Calu3 (cell line): ENCODE measurements at regions not wholly inside any gene's neighbourhood (a gene's known extent, or its start where the extent isn't known, plus 50 kb on each side); places are given as distances from the start of the nearest gene placed in this dataset.

ENCODE experiments used
- BruUV-seq: library from RNA; stranded (reverse); fragments of 400-500 nt; replicated peaks from 2 replicates; lab custom pipeline; 2021; lab: Mats Ljungman, UMichigan
- CTCF ChIA-PET: fragments of 300-600 bp; sonication (Branson Sonifier 250); formaldehyde crosslinking; loops from one replicate; lab custom pipeline; 2022; ENCODE audit warnings: antibody characterized with exemption; lab: Charles Lee
- DNase-seq: peaks from one replicate; pipeline ENCODE4 v3.0.0; 2022
- H3K27ac Mint-ChIP-seq: one replicate; pipeline ENCODE4 v1.8.0; 2022; ENCODE audit warnings: mixed read lengths; ENCODE audit not compliant: unreplicated experiment
- H3K27me3 Mint-ChIP-seq: one replicate; pipeline ENCODE4 v1.8.0; 2022; ENCODE audit warnings: mixed read lengths; ENCODE audit not compliant: unreplicated experiment
- H3K36me3 Mint-ChIP-seq: one replicate; pipeline ENCODE4 v1.8.0; 2022; ENCODE audit warnings: mild to moderate bottlenecking, moderate library complexity, mixed read lengths; ENCODE audit not compliant: insufficient read depth, unreplicated experiment
- H3K4me1 Mint-ChIP-seq: one replicate; pipeline ENCODE4 v1.8.0; 2022; ENCODE audit warnings: mild to moderate bottlenecking, low read depth, mixed read lengths; ENCODE audit not compliant: unreplicated experiment
- H3K4me3 Mint-ChIP-seq: one replicate; pipeline ENCODE4 v1.8.0; 2022; ENCODE audit warnings: mild to moderate bottlenecking, low read depth, moderate library complexity, mixed read lengths; ENCODE audit not compliant: unreplicated experiment
- H3K9me3 Mint-ChIP-seq: one replicate; pipeline ENCODE4 v1.8.0; 2022; ENCODE audit warnings: low read depth, mixed read lengths; ENCODE audit not compliant: unreplicated experiment
- intact Hi-C: fragments of 100-400 bp; cut with micrococcal nuclease; formaldehyde crosslinking; loops from one replicate; pipeline ENCODE4 v1.10.0; 2022; ENCODE audit not compliant: unreplicated experiment
- TF ChIP-seq, protein P1 (sequence below): fragments of 200-600 bp; IDR thresholded peaks from one replicate; pipeline ENCODE4 v1.8.0; 2022; ENCODE audit warnings: antibody characterized with exemption; ENCODE audit not compliant: unreplicated experiment

DNA sequence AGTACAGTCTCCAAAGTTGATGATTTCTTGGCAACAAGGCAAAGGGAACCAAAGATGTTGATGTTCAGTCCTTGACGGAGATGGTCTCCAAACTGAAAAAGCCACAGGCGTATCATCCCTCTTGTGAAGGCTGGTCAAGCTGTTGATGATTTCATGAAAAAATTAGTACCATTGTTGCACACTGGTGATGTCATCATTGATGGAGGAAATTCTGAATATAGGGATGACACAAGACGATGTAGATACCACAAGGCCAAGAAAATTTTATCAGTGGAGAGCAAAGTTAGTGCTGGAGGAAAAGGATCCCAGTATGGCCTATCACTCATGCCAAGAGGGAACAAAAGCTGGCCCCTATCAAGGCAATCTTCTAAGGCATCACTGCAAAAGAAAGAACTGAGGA, 88.7 kb upstream of the KRR1 start:
- no peaks in the 10 kb centered on the region for H3K27me3 Mint-ChIP-seq
- no TSS peak for BruUV-seq
- no peak for DNase-seq
- no peaks in the 10 kb centered on the region for H3K36me3 Mint-ChIP-seq
- TF ChIP-seq, protein P1, sequence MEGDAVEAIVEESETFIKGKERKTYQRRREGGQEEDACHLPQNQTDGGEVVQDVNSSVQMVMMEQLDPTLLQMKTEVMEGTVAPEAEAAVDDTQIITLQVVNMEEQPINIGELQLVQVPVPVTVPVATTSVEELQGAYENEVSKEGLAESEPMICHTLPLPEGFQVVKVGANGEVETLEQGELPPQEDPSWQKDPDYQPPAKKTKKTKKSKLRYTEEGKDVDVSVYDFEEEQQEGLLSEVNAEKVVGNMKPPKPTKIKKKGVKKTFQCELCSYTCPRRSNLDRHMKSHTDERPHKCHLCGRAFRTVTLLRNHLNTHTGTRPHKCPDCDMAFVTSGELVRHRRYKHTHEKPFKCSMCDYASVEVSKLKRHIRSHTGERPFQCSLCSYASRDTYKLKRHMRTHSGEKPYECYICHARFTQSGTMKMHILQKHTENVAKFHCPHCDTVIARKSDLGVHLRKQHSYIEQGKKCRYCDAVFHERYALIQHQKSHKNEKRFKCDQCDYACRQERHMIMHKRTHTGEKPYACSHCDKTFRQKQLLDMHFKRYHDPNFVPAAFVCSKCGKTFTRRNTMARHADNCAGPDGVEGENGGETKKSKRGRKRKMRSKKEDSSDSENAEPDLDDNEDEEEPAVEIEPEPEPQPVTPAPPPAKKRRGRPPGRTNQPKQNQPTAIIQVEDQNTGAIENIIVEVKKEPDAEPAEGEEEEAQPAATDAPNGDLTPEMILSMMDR = no peak
- intact Hi-C loops = no loop called here
- no peak overlapping the region for H3K27ac Mint-ChIP-seq
- H3K9me3 Mint-ChIP-seq = peaks cover 2% of the 10 kb centered on the region
- CTCF ChIA-PET = no interaction called here
- no peak overlapping the region for H3K4me3 Mint-ChIP-seq
- no peaks in the 10 kb centered on the region for H3K4me1 Mint-ChIP-seq

DNA sequence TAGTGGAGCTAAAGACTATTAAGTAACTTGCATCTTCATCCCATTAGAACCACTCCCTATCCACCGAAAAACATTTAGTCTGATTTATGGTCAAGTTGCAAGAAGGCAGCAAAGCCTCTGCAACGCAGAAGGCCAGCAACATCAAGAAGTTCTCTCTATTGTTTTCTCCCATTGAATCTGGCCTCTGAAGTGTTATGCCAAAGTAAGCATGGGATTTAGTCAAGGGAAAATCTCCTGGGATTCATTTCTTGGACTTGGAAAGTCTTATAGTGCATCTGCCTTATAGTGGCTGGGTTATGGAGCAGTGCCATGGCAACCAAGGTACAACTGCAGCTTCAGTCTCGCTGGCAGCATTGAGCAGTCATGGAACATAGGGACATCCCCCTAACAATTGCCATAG, 87.7 kb upstream of the KRR1 start:
- Mint-ChIP-seq H3K27me3 (no peaks in the 10 kb centered on the region), H3K27ac (no peak overlapping the region), H3K4me3 (no peak overlapping the region), H3K9me3 (peaks cover 5% of the 10 kb centered on the region), H3K36me3 (no peaks in the 10 kb centered on the region), H3K4me1 (no peaks in the 10 kb centered on the region)
- no peak for DNase-seq
- intact Hi-C loops = no loop called here
- TF ChIP-seq, protein P1 = no peak
- BruUV-seq = no TSS peak
- CTCF ChIA-PET = interaction anchor here (1.2 kb wide), 1 partner anchor 186 kb away, joined by 3 read pairs; no protein-coding TSS in a partner anchor

DNA sequence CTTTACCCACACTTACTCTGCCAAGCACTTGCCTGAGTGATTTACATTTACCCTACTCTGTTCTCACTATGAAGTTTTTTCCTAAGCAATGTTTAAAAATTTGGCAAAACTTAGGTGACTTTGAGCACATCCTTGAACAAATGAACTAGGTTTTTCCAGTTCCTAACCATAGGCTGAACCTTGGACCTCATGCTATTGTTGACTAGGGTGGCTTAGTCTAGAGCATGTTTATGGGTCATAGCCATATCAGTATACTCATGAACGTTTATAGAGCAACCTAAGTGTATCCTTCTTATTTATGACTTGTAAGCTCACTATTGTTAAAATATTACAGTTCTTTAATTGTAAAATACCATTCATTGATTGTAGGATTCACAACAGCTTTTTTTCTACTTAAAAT, 85.0 kb upstream of the KRR1 start:
- Mint-ChIP-seq H3K4me3 (no peak overlapping the region), H3K27me3 (no peaks in the 10 kb centered on the region), H3K9me3 (peaks cover 5% of the 10 kb centered on the region), H3K36me3 (no peaks in the 10 kb centered on the region), H3K4me1 (no peaks in the 10 kb centered on the region), H3K27ac (no peak overlapping the region)
- DNase-seq = no peak
- CTCF ChIA-PET = no interaction called here
- intact Hi-C loops = no loop called here
- TF ChIP-seq, protein P1 = no peak
- no TSS peak for BruUV-seq

DNA sequence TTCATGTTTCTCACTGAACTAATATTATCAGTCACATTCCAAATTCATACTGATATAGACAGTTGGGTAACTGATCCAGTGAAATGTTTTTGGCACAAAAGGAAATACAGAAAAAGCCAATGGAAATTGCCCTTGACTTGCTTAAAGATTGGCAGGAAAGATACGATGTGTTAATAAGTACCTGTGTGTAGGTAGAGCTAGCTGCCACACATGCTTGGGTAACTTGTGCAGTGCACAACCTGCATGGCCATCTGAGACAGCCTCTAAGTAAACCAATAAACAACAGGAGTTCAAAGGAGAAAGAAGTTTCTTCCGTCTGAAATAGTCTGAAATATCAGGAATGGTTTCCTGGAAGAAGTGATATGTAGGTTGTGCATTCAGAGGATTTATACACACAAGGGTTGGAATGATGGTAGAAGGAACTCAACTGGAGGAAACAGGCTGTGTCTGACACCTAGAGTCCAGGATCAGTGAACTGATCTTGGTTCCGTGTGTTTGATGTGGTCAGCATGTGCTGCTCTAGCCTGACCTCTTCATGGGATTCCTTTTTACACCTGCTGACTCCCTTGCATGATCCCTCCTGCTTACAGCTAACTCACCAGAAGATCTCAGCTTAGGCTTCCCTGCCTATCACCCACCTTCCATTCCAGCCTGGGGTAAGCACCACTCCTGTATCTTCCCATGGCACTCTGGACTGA, 81.4 kb upstream of the KRR1 start:
- no peak for DNase-seq
- no TSS peak for BruUV-seq

More for the DNA sequence above, 81.4 kb upstream of the KRR1 start:
- H3K27me3 Mint-ChIP-seq = no peaks in the 10 kb centered on the region
- H3K36me3 Mint-ChIP-seq = no peaks in the 10 kb centered on the region
- TF ChIP-seq, protein P1 = no peak
- no peaks in the 10 kb centered on the region for H3K4me1 Mint-ChIP-seq
- H3K9me3 Mint-ChIP-seq = peaks cover 11% of the 10 kb centered on the region
- H3K27ac Mint-ChIP-seq = no peak overlapping the region
- intact Hi-C loops = no loop called here
- CTCF ChIA-PET = no interaction called here
- H3K4me3 Mint-ChIP-seq = no peak overlapping the region
